ENCODE measurements at regions not wholly inside any gene's neighbourhood (a gene's known extent, or its start where the extent isn't known, plus 50 kb on each side); places are given as distances from the start of the nearest gene placed in this dataset.

GRCh38 chr13:107252428-107252827 is 684.5 kb upstream of the ARGLU1 start:
- DNase-seq (ENCODE audit: low spot score): no peak

- no peak for DNase-seq (ENCODE audit: low spot score)
Measured at GRCh38 chr13:107252021-107252420, 684.1 kb upstream of the ARGLU1 start.

GRCh38 chr13:107251341-107251740 is 683.4 kb upstream of the ARGLU1 start:
- no peak for DNase-seq (ENCODE audit: low spot score)

- no peak for DNase-seq (ENCODE audit: low spot score)
Measured at GRCh38 chr13:107250628-107251027, 682.7 kb upstream of the ARGLU1 start.

- DNase-seq (ENCODE audit: low spot score): no peak
Measured at GRCh38 chr13:107244241-107244640, 676.3 kb upstream of the ARGLU1 start.

GRCh38 chr13:107242138-107242537 is 674.2 kb upstream of the ARGLU1 start:
- no peak for DNase-seq (ENCODE audit: low spot score)

- DNase-seq (ENCODE audit: low spot score): no peak
Measured at GRCh38 chr13:107241381-107241780, 673.4 kb upstream of the ARGLU1 start.

GRCh38 chr13:107239213-107239612 is 671.3 kb upstream of the ARGLU1 start:
- no peak for DNase-seq (ENCODE audit: low spot score)

GRCh38 chr13:107238262-107238981 is 670.5 kb upstream of the ARGLU1 start:
- DNase-seq (ENCODE audit: low spot score): no peak

- DNase-seq (ENCODE audit: low spot score): no peak
Measured at GRCh38 chr13:107234319-107235073, 666.6 kb upstream of the ARGLU1 start.

GRCh38 chr13:107233541-107233940 is 665.6 kb upstream of the ARGLU1 start:
- no peak for DNase-seq (ENCODE audit: low spot score)

GRCh38 chr13:107231944-107232343 is 664.0 kb upstream of the ARGLU1 start:
- no peak for DNase-seq (ENCODE audit: low spot score)

GRCh38 chr13:107223867-107224266 is 655.9 kb upstream of the ARGLU1 start:
- no peak for DNase-seq (ENCODE audit: low spot score)

GRCh38 chr13:107222597-107222996 is 654.7 kb upstream of the ARGLU1 start:
- no peak for DNase-seq (ENCODE audit: low spot score)

GRCh38 chr13:107220245-107220644 is 652.3 kb upstream of the ARGLU1 start:
- no peak for DNase-seq (ENCODE audit: low spot score)

GRCh38 chr13:107217251-107217650 is 649.3 kb upstream of the ARGLU1 start:
- DNase-seq (ENCODE audit: low spot score): no peak

- no peak for DNase-seq (ENCODE audit: low spot score)
Measured at GRCh38 chr13:107216046-107216755, 648.3 kb upstream of the ARGLU1 start.

GRCh38 chr13:107211073-107211472 is 643.1 kb upstream of the ARGLU1 start:
- peak; percentile 84 for DNase-seq (ENCODE audit: low spot score)

GRCh38 chr13:107210723-107211030 is 642.7 kb upstream of the ARGLU1 start:
- DNase-seq (ENCODE audit: low spot score): peak; percentile 11

- no peak for DNase-seq (ENCODE audit: low spot score)
Measured at GRCh38 chr13:107209824-107210722, 642.1 kb upstream of the ARGLU1 start.

- DNase-seq (ENCODE audit: low spot score): no peak
Measured at GRCh38 chr13:107208889-107209288, 641.0 kb upstream of the ARGLU1 start.

Data from AG20443 (cell line).